ENCODE measurements at regions not wholly inside any gene's neighbourhood (a gene's known extent, or its start where the extent isn't known, plus 50 kb on each side); places are given as distances from the start of the nearest gene placed in this dataset.
"Not testable (repeated sequence)": the region's sequence is repeated elsewhere in the genome, so short reads cannot be mapped to it uniquely, and the experiment has no call there.

- in situ Hi-C loops (cut with HindIII; ENCODE audit: low sequenced_read_pairs), result no loop called here
Measured at GRCh38 chr20:58048096-58048702, 180.3 kb downstream of the ANKRD60 start.

GRCh38 chr20:58046311-58046710 is 182.1 kb downstream of the ANKRD60 start:
- in situ Hi-C loops (cut with HindIII; ENCODE audit: low sequenced_read_pairs), result no loop called here

GRCh38 chr20:58045579-58045978 is 182.9 kb downstream of the ANKRD60 start:
- in situ Hi-C loops (cut with HindIII; ENCODE audit: low sequenced_read_pairs), result no loop called here

GRCh38 chr20:58044931-58045555 is 183.4 kb downstream of the ANKRD60 start:
- in situ Hi-C loops (cut with HindIII; ENCODE audit: low sequenced_read_pairs), result no loop called here

GRCh38 chr20:58044286-58044685 is 184.2 kb downstream of the ANKRD60 start:
- in situ Hi-C loops (cut with HindIII; ENCODE audit: low sequenced_read_pairs), result no loop called here

GRCh38 chr20:58043236-58044140 is 185.0 kb downstream of the ANKRD60 start:
- in situ Hi-C loops (cut with HindIII; ENCODE audit: low sequenced_read_pairs), result no loop called here

- in situ Hi-C loops (cut with HindIII; ENCODE audit: low sequenced_read_pairs), result no loop called here
Measured at GRCh38 chr20:58042591-58042990, 185.9 kb downstream of the ANKRD60 start.

- in situ Hi-C loops (cut with HindIII; ENCODE audit: low sequenced_read_pairs), result no loop called here
Measured at GRCh38 chr20:58040447-58041290, 187.8 kb downstream of the ANKRD60 start.

- in situ Hi-C loops (cut with HindIII; ENCODE audit: low sequenced_read_pairs), result no loop called here
Measured at GRCh38 chr20:58039274-58040092, 189.0 kb downstream of the ANKRD60 start.

GRCh38 chr20:58038123-58038654 is 190.3 kb downstream of the ANKRD60 start:
- in situ Hi-C loops (cut with HindIII; ENCODE audit: low sequenced_read_pairs), result no loop called here

- in situ Hi-C loops (cut with HindIII; ENCODE audit: low sequenced_read_pairs), result no loop called here
Measured at GRCh38 chr20:58037631-58038030, 190.8 kb downstream of the ANKRD60 start.

GRCh38 chr20:58033026-58033536 is 195.4 kb downstream of the ANKRD60 start:
- in situ Hi-C loops (cut with HindIII; ENCODE audit: low sequenced_read_pairs), result no loop called here

- in situ Hi-C loops (cut with HindIII; ENCODE audit: low sequenced_read_pairs), result no loop called here
Measured at GRCh38 chr20:58032599-58032998, 195.9 kb downstream of the ANKRD60 start.

- in situ Hi-C loops (cut with HindIII; ENCODE audit: low sequenced_read_pairs), result not testable (repeated sequence)
Measured at GRCh38 chr20:58031350-58031749, 197.1 kb downstream of the ANKRD60 start.

GRCh38 chr20:58028123-58028522 is 200.3 kb downstream of the ANKRD60 start:
- in situ Hi-C loops (cut with HindIII; ENCODE audit: low sequenced_read_pairs), result no loop called here

- in situ Hi-C loops (cut with HindIII; ENCODE audit: low sequenced_read_pairs), result no loop called here
Measured at GRCh38 chr20:58026361-58026760, 202.1 kb downstream of the ANKRD60 start.

- in situ Hi-C loops (cut with HindIII; ENCODE audit: low sequenced_read_pairs), result no loop called here
Measured at GRCh38 chr20:58025233-58025632, 203.2 kb downstream of the ANKRD60 start.

- in situ Hi-C loops (cut with HindIII; ENCODE audit: low sequenced_read_pairs), result no loop called here
Measured at GRCh38 chr20:58024241-58024721, 204.2 kb downstream of the ANKRD60 start.

GRCh38 chr20:58023781-58024180 is 204.7 kb downstream of the ANKRD60 start:
- in situ Hi-C loops (cut with HindIII; ENCODE audit: low sequenced_read_pairs), result no loop called here
